ENCODE measurements at regions not wholly inside any gene's neighbourhood (a gene's known extent, or its start where the extent isn't known, plus 50 kb on each side); places are given as distances from the start of the nearest gene placed in this dataset.
"Not testable (repeated sequence)": the region's sequence is repeated elsewhere in the genome, so short reads cannot be mapped to it uniquely, and the experiment has no call there.

GRCh38 chr2:41321351-41321750 lies 726.5 kb upstream of the PKDCC start:
- DNase-seq = no peak
- Histone ChIP-seq H3K4me3 (no peak overlapping the region), H3K27me3 (no peaks in the 10 kb centered on the region), H3K4me1 (no peaks in the 10 kb centered on the region), H3K9me3 (no peaks in the 10 kb centered on the region), H3K27ac (no peak overlapping the region), H3K36me3 (no peaks in the 10 kb centered on the region)
- no peak for TF ChIP-seq CTCF (IDR thresholded peaks at IDR 0.05)
- no peak for TF ChIP-seq POLR2A (IDR thresholded peaks at IDR 0.05)
- intact Hi-C loops (cut with DNase I; ENCODE audit: low total_unique reads) = no loop called here

- Histone ChIP-seq H3K4me1 (no peaks in the 10 kb centered on the region), H3K27ac (no peak overlapping the region), H3K27me3 (no peaks in the 10 kb centered on the region), H3K4me3 (no peak overlapping the region), H3K9me3 (no peaks in the 10 kb centered on the region), H3K36me3 (no peaks in the 10 kb centered on the region)
- TF ChIP-seq CTCF (IDR thresholded peaks at IDR 0.05) (no peak), POLR2A (IDR thresholded peaks at IDR 0.05) (no peak)
- no peak for DNase-seq
- intact Hi-C loops (cut with DNase I; ENCODE audit: low total_unique reads) = no loop called here
These were observed 721.0 kb upstream of the PKDCC start for GRCh38 chr2:41326851-41327250.

- intact Hi-C loops (cut with DNase I; ENCODE audit: low total_unique reads) = no loop called here
- H3K27me3 ChIP-seq = no peaks in the 10 kb centered on the region
- no peak for DNase-seq
- no peak overlapping the region for H3K27ac ChIP-seq
- no peaks in the 10 kb centered on the region for H3K36me3 ChIP-seq
- no peak for TF ChIP-seq POLR2A (IDR thresholded peaks at IDR 0.05)
- no peak for TF ChIP-seq CTCF (IDR thresholded peaks at IDR 0.05)
- H3K4me3 ChIP-seq = no peak overlapping the region
- no peaks in the 10 kb centered on the region for H3K9me3 ChIP-seq
- H3K4me1 ChIP-seq = no peaks in the 10 kb centered on the region
These were observed 718.8 kb upstream of the PKDCC start for GRCh38 chr2:41329040-41329439.

- intact Hi-C loops (cut with DNase I; ENCODE audit: low total_unique reads) = no loop called here
- Histone ChIP-seq H3K27ac (no peak overlapping the region), H3K4me1 (no peaks in the 10 kb centered on the region), H3K9me3 (no peaks in the 10 kb centered on the region), H3K4me3 (no peak overlapping the region), H3K36me3 (no peaks in the 10 kb centered on the region), H3K27me3 (no peaks in the 10 kb centered on the region)
- DNase-seq = no peak
- TF ChIP-seq POLR2A (IDR thresholded peaks at IDR 0.05) (no peak), CTCF (IDR thresholded peaks at IDR 0.05) (no peak)
These were observed 713.7 kb upstream of the PKDCC start for GRCh38 chr2:41334159-41334558.

- DNase-seq; H3K4me1 ChIP-seq; H3K27me3 ChIP-seq; H3K9me3 ChIP-seq; H3K36me3 ChIP-seq; H3K27ac ChIP-seq; H3K4me3 ChIP-seq; intact Hi-C loops (cut with DNase I; ENCODE audit: low total_unique reads): not testable (repeated sequence)
These were observed 712.2 kb upstream of the PKDCC start for GRCh38 chr2:41335573-41335972.

- Histone ChIP-seq H3K4me1 (no peaks in the 10 kb centered on the region), H3K9me3 (no peaks in the 10 kb centered on the region), H3K27me3 (no peaks in the 10 kb centered on the region), H3K36me3 (no peaks in the 10 kb centered on the region), H3K27ac (no peak overlapping the region), H3K4me3 (no peak overlapping the region)
- intact Hi-C loops (cut with DNase I; ENCODE audit: low total_unique reads) = no loop called here
- TF ChIP-seq CTCF (IDR thresholded peaks at IDR 0.05) = no peak
- no peak for TF ChIP-seq POLR2A (IDR thresholded peaks at IDR 0.05)
- no peak for DNase-seq
These were observed 709.9 kb upstream of the PKDCC start for GRCh38 chr2:41337956-41338355.

All from uterus (tissue), 3 donors.